Activated CD4-positive, alpha-beta memory T cell treated with anti-CD3 and anti-CD28 coated beads, Interleukin-2, amount 10 ng/mL, durations not matched to agents 7 days and 5 days (primary cell): ENCODE measurements at regions not wholly inside any gene's neighbourhood (a gene's known extent, or its start where the extent isn't known, plus 50 kb on each side); places are given as distances from the start of the nearest gene placed in this dataset.
"Not testable (repeated sequence)": the region's sequence is repeated elsewhere in the genome, so short reads cannot be mapped to it uniquely, and the experiment has no call there.

ENCODE experiments used
- CTCF ChIA-PET: fragments of 350-600 bp; sonication (Branson Sonifier 250); formaldehyde crosslinking; loops from one replicate; lab custom pipeline; 2021; ENCODE audit warnings: antibody characterized with exemption, inconsistent platforms; lab: Charles Lee
- POLR2A ChIA-PET: fragments of 350-600 bp; sonication (Branson Sonifier 250); formaldehyde crosslinking; loops from one replicate; lab custom pipeline; 2021; ENCODE audit warnings: antibody characterized with exemption; lab: Charles Lee
- DNase-seq: peaks from one replicate; pipeline ENCODE4 v3.0.0-alpha.2; 2020
- H3K27ac Mint-ChIP-seq: one replicate; pipeline ENCODE4 v1.8.0; 2021; ENCODE audit warnings: mild to moderate bottlenecking, mixed read lengths
- H3K27me3 Mint-ChIP-seq: one replicate; pipeline ENCODE4 v1.8.0; 2021; ENCODE audit warnings: mixed read lengths
- H3K36me3 Mint-ChIP-seq: one replicate; pipeline ENCODE4 v1.8.0; 2021; ENCODE audit warnings: low read depth, mixed read lengths
- H3K4me1 Mint-ChIP-seq: one replicate; pipeline ENCODE4 v1.8.0; 2021; ENCODE audit warnings: mixed read lengths
- H3K4me3 Mint-ChIP-seq: one replicate; pipeline ENCODE4 v1.8.0; 2021; ENCODE audit warnings: mild to moderate bottlenecking, mixed read lengths
- H3K9me3 Mint-ChIP-seq: one replicate; pipeline ENCODE4 v1.8.0; 2021; ENCODE audit warnings: mixed read lengths

- CTCF ChIA-PET, result interaction anchor here (0.6 kb wide), 1 partner anchor 993 kb away, joined by 3 read pairs; no protein-coding TSS in a partner anchor
- no peak for DNase-seq
- Mint-ChIP-seq H3K36me3 (no peaks in the 10 kb centered on the region), H3K27me3 (no peaks in the 10 kb centered on the region), H3K27ac (no peak overlapping the region), H3K9me3 (no peaks in the 10 kb centered on the region), H3K4me1 (no peaks in the 10 kb centered on the region), H3K4me3 (no peak overlapping the region)
- POLR2A ChIA-PET, result no interaction called here
Measured at GRCh38 chrX:123085311-123085940, 98.7 kb upstream of the GRIA3 start.

DNA sequence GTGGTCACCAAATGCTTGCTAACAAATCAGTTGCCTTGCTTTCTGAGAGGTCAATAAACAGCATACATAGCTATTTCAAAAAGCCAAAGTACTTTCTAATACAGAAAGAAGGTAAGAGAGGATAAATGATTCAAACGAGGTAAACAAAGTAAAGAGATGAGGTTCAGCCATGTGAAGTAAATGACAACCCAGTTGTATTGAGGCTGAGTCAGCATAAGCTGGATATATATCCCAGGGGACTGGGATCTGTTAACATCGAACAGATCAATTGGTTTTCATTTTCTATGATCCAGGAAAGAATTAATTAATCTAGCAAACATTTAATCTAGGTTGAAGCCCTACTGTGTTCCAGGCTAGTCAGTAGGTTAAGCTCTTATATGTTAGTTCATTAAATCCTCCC lies 97.3 kb upstream of the GRIA3 start:
- Mint-ChIP-seq H3K36me3 (no peaks in the 10 kb centered on the region), H3K4me3 (no peak overlapping the region), H3K4me1 (no peaks in the 10 kb centered on the region), H3K9me3 (no peaks in the 10 kb centered on the region), H3K27ac (no peak overlapping the region), H3K27me3 (no peaks in the 10 kb centered on the region)
- POLR2A ChIA-PET, result no interaction called here
- no peak for DNase-seq
- CTCF ChIA-PET, result no interaction called here

DNA sequence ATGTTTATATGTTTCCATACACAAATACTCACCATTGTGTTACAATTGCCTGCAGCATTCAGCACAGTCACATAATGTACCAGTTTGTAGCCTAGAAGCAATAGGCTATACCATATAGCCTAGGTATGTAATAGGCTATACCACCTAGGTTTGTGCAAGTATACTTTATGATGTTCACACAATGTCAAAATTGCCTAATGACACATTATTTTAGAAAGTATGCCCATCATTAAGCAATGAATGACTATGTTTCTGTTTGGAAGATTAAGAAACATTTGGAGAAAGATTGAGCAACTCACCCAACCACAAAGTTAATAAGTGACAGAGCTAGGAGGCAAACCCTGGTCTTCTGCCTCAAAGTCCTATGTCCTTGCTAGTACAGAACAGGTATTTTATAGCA lies 96.8 kb upstream of the GRIA3 start:
- no peaks in the 10 kb centered on the region for H3K9me3 Mint-ChIP-seq
- H3K4me3 Mint-ChIP-seq, result no peak overlapping the region
- no peak overlapping the region for H3K27ac Mint-ChIP-seq
- H3K27me3 Mint-ChIP-seq, result no peaks in the 10 kb centered on the region
- no peak for DNase-seq
- ChIA-PET POLR2A (no interaction called here), CTCF (no interaction called here)
- no peaks in the 10 kb centered on the region for H3K4me1 Mint-ChIP-seq
- H3K36me3 Mint-ChIP-seq, result no peaks in the 10 kb centered on the region

DNA sequence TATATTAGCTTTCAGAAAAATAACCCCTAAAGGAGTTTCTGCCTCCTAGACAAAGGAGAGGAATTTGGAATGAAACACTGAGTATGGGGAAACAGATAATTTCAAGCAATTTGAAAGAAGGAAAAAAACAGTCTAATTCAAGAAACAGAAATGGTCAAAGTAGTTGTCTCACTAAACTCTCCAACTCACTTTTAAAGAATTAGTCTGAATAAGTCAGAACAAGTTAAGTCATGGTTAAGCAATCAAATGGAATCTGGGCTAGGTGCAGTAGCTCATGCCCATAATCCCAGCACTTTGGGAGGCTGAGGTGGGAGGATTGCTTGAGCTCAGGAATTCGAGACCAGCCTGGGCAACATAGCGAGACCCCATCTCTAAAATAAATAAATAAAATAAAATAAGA lies 95.7 kb upstream of the GRIA3 start:
- Mint-ChIP-seq H3K4me1 (no peaks in the 10 kb centered on the region), H3K4me3 (no peak overlapping the region), H3K9me3 (no peaks in the 10 kb centered on the region), H3K36me3 (no peaks in the 10 kb centered on the region), H3K27ac (no peak overlapping the region), H3K27me3 (no peaks in the 10 kb centered on the region)
- DNase-seq, result no peak
- CTCF ChIA-PET, result no interaction called here
- POLR2A ChIA-PET, result no interaction called here

DNA sequence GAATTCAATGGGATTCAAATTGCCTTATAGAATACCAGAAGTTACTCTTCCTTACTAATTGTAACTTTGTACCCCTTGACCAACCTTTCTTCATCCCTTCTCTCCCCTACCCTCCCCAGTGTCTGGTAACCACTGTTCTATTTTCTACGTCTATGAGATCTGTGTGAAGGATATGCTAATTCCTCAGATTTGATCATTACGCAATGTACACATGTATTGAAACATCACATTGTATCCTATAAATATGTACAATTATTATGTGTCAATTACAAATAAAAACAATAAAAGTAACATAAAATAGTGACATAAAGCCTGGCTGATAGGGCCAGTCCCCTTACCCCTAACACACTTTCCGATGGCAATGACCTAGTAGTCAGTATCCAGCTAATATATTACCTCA lies 95.1 kb upstream of the GRIA3 start:
- Mint-ChIP-seq H3K4me1 (no peaks in the 10 kb centered on the region), H3K36me3 (no peaks in the 10 kb centered on the region), H3K27me3 (no peaks in the 10 kb centered on the region), H3K9me3 (no peaks in the 10 kb centered on the region), H3K27ac (no peak overlapping the region), H3K4me3 (no peak overlapping the region)
- no peak for DNase-seq
- POLR2A ChIA-PET, result no interaction called here
- CTCF ChIA-PET, result no interaction called here

DNA sequence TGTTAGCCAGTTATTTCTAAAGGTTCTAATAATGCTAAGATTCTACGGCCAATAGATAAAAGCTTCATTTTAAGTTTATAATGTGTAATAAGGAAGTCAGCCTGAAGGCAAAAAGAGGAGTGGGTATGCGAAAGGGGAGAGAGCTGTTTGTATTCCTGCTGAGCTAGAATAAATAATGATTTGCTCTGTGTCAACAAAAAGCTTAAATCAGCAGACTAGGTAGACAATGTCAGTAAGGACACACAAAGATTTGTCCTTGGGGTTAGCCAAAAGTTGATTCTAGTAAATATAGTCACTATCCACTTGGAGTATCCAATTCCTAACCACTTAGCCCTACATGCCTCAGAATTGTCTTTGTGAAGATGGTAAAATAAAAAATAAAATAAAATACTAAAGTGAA lies 90.3 kb upstream of the GRIA3 start:
- no peak for DNase-seq
- Mint-ChIP-seq H3K9me3 (no peaks in the 10 kb centered on the region), H3K4me1 (no peaks in the 10 kb centered on the region), H3K27ac (no peak overlapping the region), H3K36me3 (no peaks in the 10 kb centered on the region), H3K27me3 (no peaks in the 10 kb centered on the region), H3K4me3 (no peak overlapping the region)
- ChIA-PET POLR2A (no interaction called here), CTCF (no interaction called here)

GRCh38 chrX:123108513-123109427 lies 75.3 kb upstream of the GRIA3 start:
- no peaks in the 10 kb centered on the region for H3K9me3 Mint-ChIP-seq
- POLR2A ChIA-PET, result no interaction called here
- H3K4me3 Mint-ChIP-seq, result no peak overlapping the region
- H3K36me3 Mint-ChIP-seq, result no peaks in the 10 kb centered on the region
- H3K4me1 Mint-ChIP-seq, result no peaks in the 10 kb centered on the region
- H3K27ac Mint-ChIP-seq, result no peak overlapping the region
- no peaks in the 10 kb centered on the region for H3K27me3 Mint-ChIP-seq
- CTCF ChIA-PET, result no interaction called here
- no peak for DNase-seq

DNA sequence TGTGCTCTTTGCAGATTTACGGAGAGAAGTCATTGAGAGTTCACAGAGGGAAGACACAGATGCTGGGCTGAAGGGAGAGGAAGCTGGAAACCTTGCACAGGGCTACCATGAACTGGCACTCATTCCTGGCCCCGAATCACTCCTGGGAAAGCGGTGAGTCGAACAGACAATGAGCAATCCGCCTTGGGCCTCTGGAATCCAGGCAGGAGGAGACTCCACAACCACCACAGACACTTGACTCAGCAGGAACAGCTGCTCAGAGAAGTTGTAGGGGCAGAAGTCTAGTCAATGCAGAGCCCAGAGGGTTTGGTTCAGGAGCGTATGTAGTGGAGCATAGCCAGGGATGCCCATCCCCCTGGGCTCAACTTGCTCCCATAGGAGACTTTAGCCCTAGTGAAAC lies 62.8 kb upstream of the GRIA3 start:
- Mint-ChIP-seq H3K4me1 (no peaks in the 10 kb centered on the region), H3K27ac (no peak overlapping the region), H3K27me3 (no peaks in the 10 kb centered on the region), H3K9me3 (no peaks in the 10 kb centered on the region), H3K4me3 (no peak overlapping the region), H3K36me3 (no peaks in the 10 kb centered on the region)
- ChIA-PET CTCF (no interaction called here), POLR2A (no interaction called here)
- no peak for DNase-seq

DNA sequence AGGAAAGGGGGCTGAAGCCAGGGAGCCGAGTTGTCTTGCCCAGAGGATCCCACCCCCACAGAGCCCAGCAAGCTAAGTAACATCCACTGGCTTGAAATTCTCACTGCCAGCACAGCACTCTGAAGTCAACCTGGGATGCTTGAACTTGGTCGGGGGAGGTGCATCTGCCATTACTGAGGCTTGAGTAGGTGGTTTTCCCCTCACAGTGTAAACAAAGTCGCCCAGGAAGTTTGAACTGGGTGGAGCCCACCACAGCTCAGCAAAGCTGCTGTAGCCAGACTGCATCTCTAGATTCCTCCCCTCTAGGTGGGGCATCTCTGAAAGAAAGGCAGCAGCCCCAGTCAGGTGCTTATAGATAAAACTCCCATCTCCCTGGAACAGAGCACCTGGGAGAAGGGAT lies 54.3 kb upstream of the GRIA3 start:
- H3K36me3 Mint-ChIP-seq, H3K27me3 Mint-ChIP-seq, H3K4me3 Mint-ChIP-seq, DNase-seq, H3K9me3 Mint-ChIP-seq, H3K27ac Mint-ChIP-seq, POLR2A ChIA-PET, H3K4me1 Mint-ChIP-seq, CTCF ChIA-PET: not testable (repeated sequence)
